ENCODE measurements at regions not wholly inside any gene's neighbourhood (a gene's known extent, or its start where the extent isn't known, plus 50 kb on each side); places are given as distances from the start of the nearest gene placed in this dataset.

GRCh38 chr4:66585767-66586166, 915.5 kb upstream of the EPHA5 start:
- TF ChIP-seq RAD21 (IDR thresholded peaks at IDR 0.05; ENCODE audit: low read depth), result no peak
- TF ChIP-seq MAX (IDR thresholded peaks at IDR 0.05), result no peak
- no peak for TF ChIP-seq ZBTB7A (IDR thresholded peaks at IDR 0.05; ENCODE audit: low read depth)
- TF ChIP-seq TEAD4 (IDR thresholded peaks at IDR 0.05), result no peak
- TF ChIP-seq FOXM1 (IDR thresholded peaks at IDR 0.05; ENCODE audit: borderline replicate concordance, low read depth), result no peak
- no peak for TF ChIP-seq EGR1 (IDR thresholded peaks at IDR 0.05)
- TF ChIP-seq TCF12 (IDR thresholded peaks at IDR 0.05; ENCODE audit: low read depth), result no peak
- no peak for TF ChIP-seq NFIC (IDR thresholded peaks at IDR 0.05)
- no peak for TF ChIP-seq CREB1 (IDR thresholded peaks at IDR 0.05; ENCODE audit: low read depth)
- no peak for TF ChIP-seq CEBPB (IDR thresholded peaks at IDR 0.05)
- TF ChIP-seq TAF1 (IDR thresholded peaks at IDR 0.05; ENCODE audit: low read depth), result no peak
- TF ChIP-seq, protein P1, sequence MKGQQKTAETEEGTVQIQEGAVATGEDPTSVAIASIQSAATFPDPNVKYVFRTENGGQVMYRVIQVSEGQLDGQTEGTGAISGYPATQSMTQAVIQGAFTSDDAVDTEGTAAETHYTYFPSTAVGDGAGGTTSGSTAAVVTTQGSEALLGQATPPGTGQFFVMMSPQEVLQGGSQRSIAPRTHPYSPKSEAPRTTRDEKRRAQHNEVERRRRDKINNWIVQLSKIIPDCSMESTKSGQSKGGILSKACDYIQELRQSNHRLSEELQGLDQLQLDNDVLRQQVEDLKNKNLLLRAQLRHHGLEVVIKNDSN (IDR thresholded peaks at IDR 0.05), result no peak
- no peak for TF ChIP-seq EP300 (IDR thresholded peaks at IDR 0.05; ENCODE audit: borderline replicate concordance)
- TF ChIP-seq, protein P2, sequence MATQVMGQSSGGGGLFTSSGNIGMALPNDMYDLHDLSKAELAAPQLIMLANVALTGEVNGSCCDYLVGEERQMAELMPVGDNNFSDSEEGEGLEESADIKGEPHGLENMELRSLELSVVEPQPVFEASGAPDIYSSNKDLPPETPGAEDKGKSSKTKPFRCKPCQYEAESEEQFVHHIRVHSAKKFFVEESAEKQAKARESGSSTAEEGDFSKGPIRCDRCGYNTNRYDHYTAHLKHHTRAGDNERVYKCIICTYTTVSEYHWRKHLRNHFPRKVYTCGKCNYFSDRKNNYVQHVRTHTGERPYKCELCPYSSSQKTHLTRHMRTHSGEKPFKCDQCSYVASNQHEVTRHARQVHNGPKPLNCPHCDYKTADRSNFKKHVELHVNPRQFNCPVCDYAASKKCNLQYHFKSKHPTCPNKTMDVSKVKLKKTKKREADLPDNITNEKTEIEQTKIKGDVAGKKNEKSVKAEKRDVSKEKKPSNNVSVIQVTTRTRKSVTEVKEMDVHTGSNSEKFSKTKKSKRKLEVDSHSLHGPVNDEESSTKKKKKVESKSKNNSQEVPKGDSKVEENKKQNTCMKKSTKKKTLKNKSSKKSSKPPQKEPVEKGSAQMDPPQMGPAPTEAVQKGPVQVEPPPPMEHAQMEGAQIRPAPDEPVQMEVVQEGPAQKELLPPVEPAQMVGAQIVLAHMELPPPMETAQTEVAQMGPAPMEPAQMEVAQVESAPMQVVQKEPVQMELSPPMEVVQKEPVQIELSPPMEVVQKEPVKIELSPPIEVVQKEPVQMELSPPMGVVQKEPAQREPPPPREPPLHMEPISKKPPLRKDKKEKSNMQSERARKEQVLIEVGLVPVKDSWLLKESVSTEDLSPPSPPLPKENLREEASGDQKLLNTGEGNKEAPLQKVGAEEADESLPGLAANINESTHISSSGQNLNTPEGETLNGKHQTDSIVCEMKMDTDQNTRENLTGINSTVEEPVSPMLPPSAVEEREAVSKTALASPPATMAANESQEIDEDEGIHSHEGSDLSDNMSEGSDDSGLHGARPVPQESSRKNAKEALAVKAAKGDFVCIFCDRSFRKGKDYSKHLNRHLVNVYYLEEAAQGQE (IDR thresholded peaks at IDR 0.05; ENCODE audit: low read depth), result no peak
- TF ChIP-seq YY1 (IDR thresholded peaks at IDR 0.05; ENCODE audit: low read depth), result no peak

GRCh38 chr4:66577922-66578321, 907.6 kb upstream of the EPHA5 start:
- no peak for TF ChIP-seq YY1 (IDR thresholded peaks at IDR 0.05; ENCODE audit: low read depth)
- no peak for TF ChIP-seq ZBTB7A (IDR thresholded peaks at IDR 0.05; ENCODE audit: low read depth)
- TF ChIP-seq FOXM1 (IDR thresholded peaks at IDR 0.05; ENCODE audit: borderline replicate concordance, low read depth), result no peak
- TF ChIP-seq, protein P1 (IDR thresholded peaks at IDR 0.05), result no peak
- no peak for TF ChIP-seq CREB1 (IDR thresholded peaks at IDR 0.05; ENCODE audit: low read depth)
- no peak for TF ChIP-seq EGR1 (IDR thresholded peaks at IDR 0.05)
- no peak for TF ChIP-seq MAX (IDR thresholded peaks at IDR 0.05)
- TF ChIP-seq TEAD4 (IDR thresholded peaks at IDR 0.05), result no peak
- no peak for TF ChIP-seq TAF1 (IDR thresholded peaks at IDR 0.05; ENCODE audit: low read depth)
- TF ChIP-seq, protein P2 (IDR thresholded peaks at IDR 0.05; ENCODE audit: low read depth), result no peak

DNA sequence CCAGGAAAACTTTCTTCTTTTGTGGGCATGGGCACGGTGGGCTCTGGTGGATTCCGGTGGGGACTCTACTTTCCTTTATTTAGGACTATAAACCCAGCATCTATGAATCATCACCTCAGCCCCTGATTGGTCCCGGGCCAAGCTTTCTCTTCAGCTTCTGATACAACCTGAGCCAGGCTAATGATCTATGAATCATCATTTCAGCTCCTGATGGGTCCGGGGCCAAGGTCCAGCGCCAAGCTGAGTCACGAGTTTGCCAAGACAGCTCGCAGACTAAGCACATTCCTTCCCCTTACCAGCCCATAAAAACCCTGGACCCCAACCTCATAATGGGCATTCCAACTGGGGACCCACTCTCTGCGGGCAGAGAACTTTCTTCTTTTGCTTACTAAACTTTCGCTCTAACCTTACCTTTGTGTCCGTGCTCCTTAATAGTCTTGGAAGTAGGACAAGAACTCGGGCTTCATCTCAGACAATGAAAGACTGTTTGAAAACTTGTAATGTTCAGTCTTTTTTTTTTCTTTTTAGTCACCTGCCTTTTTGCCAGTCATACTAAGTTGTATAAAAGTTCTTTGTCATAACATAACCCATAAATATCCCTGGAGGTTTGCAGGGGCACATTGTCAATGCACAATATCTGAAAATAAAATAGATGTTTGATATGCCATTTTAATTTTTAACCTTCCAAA, 904.9 kb upstream of the EPHA5 start:
- no peak; the same call in 1 of the 2 replicates for TF ChIP-seq EP300 (IDR thresholded peaks at IDR 0.05; ENCODE audit: borderline replicate concordance)
- TF ChIP-seq TCF12 (IDR thresholded peaks at IDR 0.05; ENCODE audit: low read depth), result peak; percentile 36; the same call in 1 of the 2 replicates
- peak; percentile 55 for TF ChIP-seq TEAD4 (IDR thresholded peaks at IDR 0.05)
- peak; percentile 86 for TF ChIP-seq NFIC (IDR thresholded peaks at IDR 0.05)
- no peak for TF ChIP-seq CREB1 (IDR thresholded peaks at IDR 0.05; ENCODE audit: low read depth)
- TF ChIP-seq FOXM1 (IDR thresholded peaks at IDR 0.05; ENCODE audit: borderline replicate concordance, low read depth), result 0 out of 2 replicates have a peak, but pooled peaks have one; percentile 22

GRCh38 chr4:66574145-66574978, 904.1 kb upstream of the EPHA5 start:
- TF ChIP-seq TEAD4 (IDR thresholded peaks at IDR 0.05) (no peak), FOXM1 (IDR thresholded peaks at IDR 0.05; ENCODE audit: borderline replicate concordance, low read depth) (no peak), YY1 (IDR thresholded peaks at IDR 0.05; ENCODE audit: low read depth) (no peak), CREB1 (IDR thresholded peaks at IDR 0.05; ENCODE audit: low read depth) (no peak), EP300 (IDR thresholded peaks at IDR 0.05; ENCODE audit: borderline replicate concordance) (no peak), RAD21 (IDR thresholded peaks at IDR 0.05; ENCODE audit: low read depth) (no peak)
- TF ChIP-seq, protein P1 (IDR thresholded peaks at IDR 0.05), result no peak

DNA sequence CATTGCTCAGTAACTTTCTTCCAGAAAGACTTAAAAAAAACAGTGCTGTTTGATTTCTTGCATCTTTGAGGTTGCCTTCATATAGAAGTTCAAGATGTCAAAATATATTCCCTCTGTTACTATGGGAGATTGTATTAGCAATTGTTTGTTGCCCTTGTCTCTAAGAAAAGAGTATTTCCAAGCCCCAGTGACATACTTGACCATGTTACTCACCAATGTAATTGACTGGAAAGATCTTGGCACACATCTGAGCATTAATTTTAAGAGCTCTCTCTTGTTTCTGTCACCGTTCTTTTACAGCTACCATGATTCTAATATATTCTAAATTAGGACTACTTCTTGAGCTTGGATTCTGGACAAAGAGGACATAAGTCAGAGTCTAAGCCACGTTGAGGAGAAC, 902.7 kb upstream of the EPHA5 start:
- no peak for TF ChIP-seq CREB1 (IDR thresholded peaks at IDR 0.05; ENCODE audit: low read depth)
- TF ChIP-seq EGR1 (IDR thresholded peaks at IDR 0.05), result no peak
- TF ChIP-seq YY1 (IDR thresholded peaks at IDR 0.05; ENCODE audit: low read depth), result no peak
- no peak for TF ChIP-seq TCF12 (IDR thresholded peaks at IDR 0.05; ENCODE audit: low read depth)
- no peak for TF ChIP-seq ZBTB7A (IDR thresholded peaks at IDR 0.05; ENCODE audit: low read depth)
- no peak for TF ChIP-seq TAF1 (IDR thresholded peaks at IDR 0.05; ENCODE audit: low read depth)
- TF ChIP-seq, protein P2 (IDR thresholded peaks at IDR 0.05; ENCODE audit: low read depth), result no peak
- 0 out of 2 replicates have a peak, but pooled peaks have one; percentile 23 for TF ChIP-seq EP300 (IDR thresholded peaks at IDR 0.05; ENCODE audit: borderline replicate concordance)
- TF ChIP-seq TEAD4 (IDR thresholded peaks at IDR 0.05), result peak; percentile 44; the same call in 1 of the 2 replicates
- TF ChIP-seq FOXM1 (IDR thresholded peaks at IDR 0.05; ENCODE audit: borderline replicate concordance, low read depth), result no peak
- no peak for TF ChIP-seq RAD21 (IDR thresholded peaks at IDR 0.05; ENCODE audit: low read depth)
- TF ChIP-seq, protein P1 (IDR thresholded peaks at IDR 0.05), result no peak
- peak; percentile 72 for TF ChIP-seq NFIC (IDR thresholded peaks at IDR 0.05)
